Naive thymus-derived CD4-positive, alpha-beta T cell (primary cell): ENCODE measurements at regions not wholly inside any gene's neighbourhood (a gene's known extent, or its start where the extent isn't known, plus 50 kb on each side); places are given as distances from the start of the nearest gene placed in this dataset.

ENCODE experiments used
- ATAC-seq: fragments of 150-1000 bp; cut with Tn5 transposase; 2 replicates; pipeline ENCODE4 v1.10.0; 2021; ENCODE audit warnings: mild to moderate bottlenecking, moderate library complexity
- CTCF ChIA-PET: fragments of 350-600 bp; sonication (Branson Sonifier 250); formaldehyde crosslinking; loops from one replicate; lab custom pipeline; 2021; ENCODE audit warnings: antibody characterized with exemption; lab: Charles Lee
- POLR2A ChIA-PET: fragments of 350-600 bp; sonication (Branson Sonifier 250); formaldehyde crosslinking; loops from one replicate; lab custom pipeline; 2021; ENCODE audit warnings: antibody characterized with exemption, inconsistent platforms; lab: Charles Lee
- DNase-seq, 9 donors: peaks; one replicate each; pipeline versions ENCODE4 v3.0.0 to v3.0.0-alpha.2; 2020 to 2022; ENCODE audit warnings: mixed read lengths in 1 of 9
- H3K27ac ChIP-seq: one replicate; pipeline ENCODE4 v1.7.0; 2013; ENCODE audit warnings: mild to moderate bottlenecking, low read depth, low read length, moderate library complexity
- H3K27me3 ChIP-seq, 2 donors: one replicate each; pipeline ENCODE4 v1.7.0; 2013; ENCODE audit warnings: low read length in 2 of 2, mild to moderate bottlenecking in 2 of 2, moderate library complexity in 2 of 2; ENCODE audit not compliant: control insufficient read depth in 2 of 2, insufficient read depth in 2 of 2
- H3K36me3 ChIP-seq, 3 experiments: 1 replicate in 2 of 3; 2 replicates in 1 of 3; pipeline ENCODE4 v1.7.0; 2013; ENCODE audit warnings: low read length in 3 of 3, mild to moderate bottlenecking in 3 of 3, moderate library complexity in 1 of 3; ENCODE audit not compliant: insufficient read depth in 3 of 3, control insufficient read depth in 2 of 3
- H3K4me1 ChIP-seq, 2 donors: one replicate each; pipeline ENCODE4 v1.7.0; 2013; ENCODE audit warnings: low read length in 2 of 2, mild to moderate bottlenecking in 2 of 2, moderate library complexity in 1 of 2; ENCODE audit not compliant: control insufficient read depth in 2 of 2, insufficient read depth in 2 of 2
- H3K4me3 ChIP-seq: 2 replicates; pipeline ENCODE4 v1.7.0; 2013; ENCODE audit warnings: mild to moderate bottlenecking, low read length
- H3K9me3 ChIP-seq, 3 experiments: 1 replicate in 2 of 3; 2 replicates in 1 of 3; pipeline ENCODE4 v1.7.0; 2013; ENCODE audit warnings: low read length in 3 of 3; ENCODE audit not compliant: control insufficient read depth in 2 of 3
- H3K27ac Mint-ChIP-seq, 9 donors: one replicate each; pipeline ENCODE4 v1.8.0; 2020 to 2022; ENCODE audit warnings: mixed read lengths in 9 of 9, mild to moderate bottlenecking in 8 of 9, moderate library complexity in 5 of 9, inconsistent platforms in 2 of 9
- H3K27me3 Mint-ChIP-seq, 5 donors: one replicate each; pipeline ENCODE4 v1.8.0; 2021 to 2022; ENCODE audit warnings: mixed read lengths in 5 of 5, mild to moderate bottlenecking in 1 of 5
- H3K36me3 Mint-ChIP-seq, 5 donors: one replicate each; pipeline ENCODE4 v1.8.0; 2020 to 2022; ENCODE audit warnings: mixed read lengths in 5 of 5, mild to moderate bottlenecking in 3 of 5, inconsistent platforms in 1 of 5
- H3K4me1 Mint-ChIP-seq, 7 donors: one replicate each; pipeline ENCODE4 v1.8.0; 2020 to 2022; ENCODE audit warnings: mixed read lengths in 7 of 7, mild to moderate bottlenecking in 3 of 7, inconsistent platforms in 1 of 7
- H3K4me3 Mint-ChIP-seq, 10 donors: one replicate each; pipeline ENCODE4 v1.8.0; 2020 to 2022; ENCODE audit warnings: mild to moderate bottlenecking in 10 of 10, mixed read lengths in 10 of 10, moderate library complexity in 6 of 10, inconsistent platforms in 2 of 10
- H3K9me3 Mint-ChIP-seq, 11 donors: one replicate each; pipeline ENCODE4 v1.8.0; 2020 to 2022; ENCODE audit warnings: mixed read lengths in 11 of 11, mild to moderate bottlenecking in 4 of 11, inconsistent platforms in 1 of 11, moderate library complexity in 1 of 11
- intact Hi-C, 2 donors: fragments of 100-400 bp; cut with micrococcal nuclease; formaldehyde crosslinking; loops; one replicate each; pipeline ENCODE4 v1.15.1; 2023

GRCh38 chr4:45119376-45119775, 393.0 kb upstream of the GNPDA2 start:
- peaks cover 0 to 15% (median 0%) of the 10 kb centered on the region in 11 donors for H3K9me3 Mint-ChIP-seq
- H3K4me3 Mint-ChIP-seq, result no peak overlapping the region
- H3K27ac Mint-ChIP-seq, result no peak overlapping the region
- ATAC-seq, result no peak
- no peak overlapping the region for H3K4me3 ChIP-seq
- no peaks in the 10 kb centered on the region for H3K36me3 Mint-ChIP-seq
- no peaks in the 10 kb centered on the region for H3K4me1 ChIP-seq
- POLR2A ChIA-PET, result no interaction called here
- CTCF ChIA-PET, result no interaction called here
- H3K27ac ChIP-seq, result no peak overlapping the region
- no peak for DNase-seq
- H3K27me3 ChIP-seq, result no peaks in the 10 kb centered on the region
- intact Hi-C loops, result no loop called here
- no peaks in the 10 kb centered on the region for H3K36me3 ChIP-seq
- H3K27me3 Mint-ChIP-seq, result no peaks in the 10 kb centered on the region
- no peaks in the 10 kb centered on the region for H3K9me3 ChIP-seq
- H3K4me1 Mint-ChIP-seq, result no peaks in the 10 kb centered on the region

- CTCF ChIA-PET, result no interaction called here
- ATAC-seq, result no peak
- Histone ChIP-seq H3K4me3 (no peak overlapping the region), H3K27me3 (no peaks in the 10 kb centered on the region), H3K27ac (no peak overlapping the region), H3K4me1 (no peaks in the 10 kb centered on the region), H3K9me3 (no peaks in the 10 kb centered on the region), H3K36me3 (no peaks in the 10 kb centered on the region)
- peaks cover 0 to 21% (median 6%) of the 10 kb centered on the region in 11 donors for H3K9me3 Mint-ChIP-seq
- H3K27ac Mint-ChIP-seq, result no peak overlapping the region
- no peaks in the 10 kb centered on the region for H3K36me3 Mint-ChIP-seq
- DNase-seq, result no peak
- POLR2A ChIA-PET, result no interaction called here
- no peak overlapping the region for H3K4me3 Mint-ChIP-seq
- H3K27me3 Mint-ChIP-seq, result no peaks in the 10 kb centered on the region
- no peaks in the 10 kb centered on the region for H3K4me1 Mint-ChIP-seq
- intact Hi-C loops, result no loop called here
Measured at GRCh38 chr4:45102716-45103115, 376.4 kb upstream of the GNPDA2 start.

- Mint-ChIP-seq H3K36me3 (no peaks in the 10 kb centered on the region), H3K9me3 (peaks cover 0 to 25% (median 3%) of the 10 kb centered on the region in 11 donors), H3K27ac (no peak overlapping the region), H3K4me1 (no peaks in the 10 kb centered on the region), H3K27me3 (no peaks in the 10 kb centered on the region), H3K4me3 (no peak overlapping the region)
- Histone ChIP-seq H3K9me3 (no peaks in the 10 kb centered on the region), H3K4me3 (no peak overlapping the region), H3K4me1 (no peaks in the 10 kb centered on the region), H3K27ac (no peak overlapping the region), H3K36me3 (no peaks in the 10 kb centered on the region), H3K27me3 (no peaks in the 10 kb centered on the region)
- ATAC-seq (no peak), DNase-seq (no peak)
- ChIA-PET POLR2A (no interaction called here), CTCF (no interaction called here)
- intact Hi-C loops, result no loop called here
Measured at GRCh38 chr4:45100956-45101818, 374.8 kb upstream of the GNPDA2 start.

GRCh38 chr4:45099471-45099870, 373.1 kb upstream of the GNPDA2 start:
- no peaks in the 10 kb centered on the region for H3K36me3 ChIP-seq
- H3K27ac ChIP-seq, result no peak overlapping the region
- DNase-seq (no peak), ATAC-seq (no peak)
- Mint-ChIP-seq H3K27me3 (no peaks in the 10 kb centered on the region), H3K4me1 (no peaks in the 10 kb centered on the region), H3K27ac (no peak overlapping the region), H3K4me3 (no peak overlapping the region), H3K9me3 (peaks cover 0 to 33% (median 4%) of the 10 kb centered on the region in 11 donors), H3K36me3 (no peaks in the 10 kb centered on the region)
- ChIA-PET POLR2A (no interaction called here), CTCF (no interaction called here)
- intact Hi-C loops, result no loop called here
- no peaks in the 10 kb centered on the region for H3K4me1 ChIP-seq
- no peaks in the 10 kb centered on the region for H3K9me3 ChIP-seq
- no peak overlapping the region for H3K4me3 ChIP-seq
- H3K27me3 ChIP-seq, result no peaks in the 10 kb centered on the region

- CTCF ChIA-PET, result no interaction called here
- POLR2A ChIA-PET, result no interaction called here
- H3K4me3 ChIP-seq, result no peak overlapping the region
- H3K9me3 ChIP-seq, result peaks cover 0 to 7% (median 0%) of the 10 kb centered on the region in 3 experiments
- no peaks in the 10 kb centered on the region for H3K4me1 Mint-ChIP-seq
- no peak overlapping the region for H3K27ac Mint-ChIP-seq
- H3K27ac ChIP-seq, result no peak overlapping the region
- no peaks in the 10 kb centered on the region for H3K36me3 Mint-ChIP-seq
- intact Hi-C loops, result no loop called here
- H3K27me3 Mint-ChIP-seq, result no peaks in the 10 kb centered on the region
- no peaks in the 10 kb centered on the region for H3K36me3 ChIP-seq
- no peaks in the 10 kb centered on the region for H3K4me1 ChIP-seq
- ATAC-seq (no peak), DNase-seq (no peak)
- H3K27me3 ChIP-seq, result no peaks in the 10 kb centered on the region
- peaks cover 8 to 34% (median 11%) of the 10 kb centered on the region in 11 donors for H3K9me3 Mint-ChIP-seq
- no peak overlapping the region for H3K4me3 Mint-ChIP-seq
Measured at GRCh38 chr4:45094684-45095083, 368.3 kb upstream of the GNPDA2 start.

- no peaks in the 10 kb centered on the region for H3K4me1 Mint-ChIP-seq
- Histone ChIP-seq H3K4me3 (no peak overlapping the region), H3K9me3 (no peaks in the 10 kb centered on the region), H3K36me3 (no peaks in the 10 kb centered on the region), H3K4me1 (no peaks in the 10 kb centered on the region), H3K27me3 (no peaks in the 10 kb centered on the region), H3K27ac (no peak overlapping the region)
- intact Hi-C loops, result no loop called here
- ChIA-PET POLR2A (no interaction called here), CTCF (no interaction called here)
- no peak overlapping the region for H3K4me3 Mint-ChIP-seq
- ATAC-seq (no peak), DNase-seq (no peak)
- peaks cover 6 to 32% (median 11%) of the 10 kb centered on the region in 11 donors for H3K9me3 Mint-ChIP-seq
- H3K27ac Mint-ChIP-seq, result no peak overlapping the region
- no peaks in the 10 kb centered on the region for H3K27me3 Mint-ChIP-seq
- no peaks in the 10 kb centered on the region for H3K36me3 Mint-ChIP-seq
Measured at GRCh38 chr4:45082101-45082500, 355.7 kb upstream of the GNPDA2 start.

GRCh38 chr4:45079616-45080015, 353.3 kb upstream of the GNPDA2 start:
- ATAC-seq (no peak), DNase-seq (no peak)
- H3K27ac Mint-ChIP-seq, result no peak overlapping the region
- Histone ChIP-seq H3K4me3 (no peak overlapping the region), H3K9me3 (no peaks in the 10 kb centered on the region), H3K27ac (no peak overlapping the region), H3K4me1 (no peaks in the 10 kb centered on the region), H3K36me3 (no peaks in the 10 kb centered on the region), H3K27me3 (no peaks in the 10 kb centered on the region)
- POLR2A ChIA-PET, result no interaction called here
- H3K4me3 Mint-ChIP-seq, result no peak overlapping the region
- intact Hi-C loops, result no loop called here
- no peaks in the 10 kb centered on the region for H3K27me3 Mint-ChIP-seq
- no peaks in the 10 kb centered on the region for H3K4me1 Mint-ChIP-seq
- H3K36me3 Mint-ChIP-seq, result no peaks in the 10 kb centered on the region
- peaks cover 6 to 32% (median 12%) of the 10 kb centered on the region in 11 donors for H3K9me3 Mint-ChIP-seq
- CTCF ChIA-PET, result no interaction called here
